AG20443 (cell line): ENCODE measurements at regions not wholly inside any gene's neighbourhood (a gene's known extent, or its start where the extent isn't known, plus 50 kb on each side); places are given as distances from the start of the nearest gene placed in this dataset.
"Not testable (repeated sequence)": the region's sequence is repeated elsewhere in the genome, so short reads cannot be mapped to it uniquely, and the experiment has no call there.

Experiments
- DNase-seq: peaks from one replicate; pipeline ENCODE4 v3.0.0; 2012; ENCODE audit warnings: low spot score, mixed read lengths

DNA sequence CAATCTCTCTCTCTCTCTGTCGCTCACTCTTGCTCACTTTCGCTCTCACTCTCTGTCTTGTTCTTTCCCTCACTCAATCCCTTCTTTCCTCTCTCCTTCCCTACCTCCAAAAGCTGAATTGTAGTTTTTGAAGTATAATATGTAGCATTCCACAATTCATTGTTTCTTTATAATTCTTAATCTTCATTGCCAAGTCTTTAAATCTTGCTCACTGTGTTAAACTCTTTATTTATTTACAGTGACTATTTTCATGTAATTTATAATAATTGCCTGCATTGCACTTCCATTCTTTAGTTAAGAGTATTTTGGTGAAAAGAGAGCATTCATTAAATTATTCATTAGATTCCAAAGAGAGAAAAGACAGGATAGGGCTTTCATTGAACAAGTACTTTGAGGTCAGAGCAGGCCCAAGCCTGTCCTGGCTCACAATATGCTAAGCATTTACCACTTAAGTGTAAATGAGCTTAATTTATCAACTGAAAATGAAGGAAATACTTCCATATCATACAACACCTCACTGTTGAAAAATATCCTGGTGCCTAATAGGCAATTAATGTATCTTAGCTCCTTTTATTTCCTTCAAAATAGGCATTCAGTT lies 257.4 kb upstream of the SLITRK1 start:
- DNase-seq = no peak

DNA sequence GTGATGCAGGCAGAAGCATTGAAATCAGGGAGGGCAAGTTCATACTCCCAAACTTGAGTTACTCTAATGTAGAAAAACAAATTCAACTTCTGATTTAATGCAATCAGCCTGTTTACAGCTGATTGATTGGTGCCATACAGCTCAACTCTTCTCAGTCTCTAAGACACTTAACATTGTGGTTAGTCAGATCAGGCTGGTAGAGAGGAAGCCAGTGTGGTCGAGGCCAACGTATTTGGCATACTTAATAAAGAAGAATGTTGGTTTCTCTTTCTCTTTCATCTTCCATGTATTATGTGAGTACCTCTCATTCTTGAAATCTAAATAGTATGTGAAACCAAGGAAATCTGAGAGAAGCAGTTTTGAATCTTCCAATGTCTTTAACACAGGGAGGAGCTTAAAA lies 255.0 kb upstream of the SLITRK1 start:
- DNase-seq = no peak

DNA sequence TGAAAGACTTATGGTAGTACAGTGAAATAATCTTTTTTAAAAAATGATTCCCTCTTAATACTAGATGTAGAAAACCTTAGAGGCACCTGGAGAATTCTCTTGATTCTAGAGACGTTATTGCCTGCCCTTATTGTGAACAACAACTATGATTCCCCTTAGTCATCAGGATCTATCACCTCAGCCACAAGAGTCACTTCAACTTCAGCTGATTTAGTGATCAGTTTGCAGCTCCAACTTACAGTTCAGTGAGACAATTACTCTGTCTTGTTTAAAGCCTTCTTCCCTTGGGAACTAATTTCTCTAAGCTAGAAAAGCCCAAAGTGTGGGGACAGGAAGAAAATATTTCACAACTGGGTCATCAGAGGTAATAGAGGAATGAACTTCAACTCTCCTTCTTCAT lies 254.3 kb upstream of the SLITRK1 start:
- no peak for DNase-seq

DNA sequence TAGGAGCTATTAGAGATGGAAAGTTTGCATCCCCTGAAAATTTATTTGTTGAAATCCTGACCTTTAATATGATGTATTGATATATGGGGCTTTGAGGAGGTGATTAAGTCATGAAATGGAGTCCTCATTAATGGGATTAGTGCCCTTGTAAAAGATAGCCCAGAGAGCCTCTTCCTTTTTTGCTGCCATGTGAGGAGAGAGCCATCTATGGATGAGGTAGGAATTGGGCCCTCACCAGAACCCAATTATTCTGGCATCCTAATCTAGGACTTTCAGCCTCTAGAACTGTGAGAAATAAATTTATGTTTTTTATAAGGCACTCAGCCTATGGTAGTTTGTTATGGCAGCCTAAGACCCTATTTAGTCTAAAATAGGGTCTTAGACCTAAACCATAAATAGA lies 250.2 kb upstream of the SLITRK1 start:
- DNase-seq = no peak

DNA sequence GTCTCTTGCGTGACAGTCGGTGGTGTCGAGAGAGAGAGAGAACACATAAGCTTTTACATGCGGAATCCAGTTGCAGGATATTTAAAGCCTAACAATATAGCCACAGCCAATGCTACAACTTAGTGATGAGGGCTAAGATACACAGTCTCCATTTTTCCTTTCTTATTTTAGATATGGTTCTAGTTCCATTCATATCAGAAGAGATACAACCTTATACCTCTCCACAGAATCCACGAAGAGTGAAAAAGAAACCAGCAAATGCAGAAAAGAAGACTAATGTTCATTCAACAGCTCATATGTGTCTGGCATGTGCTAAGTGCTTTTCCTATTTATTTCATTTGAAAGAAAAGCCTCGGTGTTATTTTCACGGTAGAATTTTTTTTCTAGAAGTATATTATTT lies 249.0 kb upstream of the SLITRK1 start:
- no peak for DNase-seq

DNA sequence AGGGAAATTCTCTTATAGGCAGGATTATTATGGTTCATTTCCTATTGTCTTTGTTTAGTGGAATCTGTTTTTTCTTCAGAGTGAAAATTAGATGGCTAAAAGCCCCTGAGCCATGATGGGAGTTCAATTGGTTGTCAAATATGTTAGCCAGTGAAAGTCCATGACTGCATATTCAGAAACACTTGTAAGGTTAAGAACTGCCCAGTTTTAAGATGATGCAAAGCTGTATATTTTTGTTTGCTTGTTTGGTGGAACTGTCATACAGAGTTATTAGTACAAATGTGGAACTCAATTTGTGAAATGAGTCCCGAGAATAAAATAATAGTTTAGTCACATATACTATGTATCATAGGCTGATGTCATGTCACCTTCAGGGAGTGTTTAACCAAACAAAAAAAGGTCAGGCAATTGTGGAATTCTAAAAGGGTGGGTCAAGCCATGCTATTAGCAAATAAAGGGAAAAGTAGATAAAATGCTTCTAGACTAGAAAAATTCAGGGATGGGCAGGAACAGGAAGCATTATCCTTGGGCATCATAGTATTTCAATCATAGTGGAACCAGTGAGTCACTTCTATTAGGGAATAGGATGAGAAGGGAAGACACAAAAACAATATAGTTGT lies 248.3 kb upstream of the SLITRK1 start:
- DNase-seq = no peak

DNA sequence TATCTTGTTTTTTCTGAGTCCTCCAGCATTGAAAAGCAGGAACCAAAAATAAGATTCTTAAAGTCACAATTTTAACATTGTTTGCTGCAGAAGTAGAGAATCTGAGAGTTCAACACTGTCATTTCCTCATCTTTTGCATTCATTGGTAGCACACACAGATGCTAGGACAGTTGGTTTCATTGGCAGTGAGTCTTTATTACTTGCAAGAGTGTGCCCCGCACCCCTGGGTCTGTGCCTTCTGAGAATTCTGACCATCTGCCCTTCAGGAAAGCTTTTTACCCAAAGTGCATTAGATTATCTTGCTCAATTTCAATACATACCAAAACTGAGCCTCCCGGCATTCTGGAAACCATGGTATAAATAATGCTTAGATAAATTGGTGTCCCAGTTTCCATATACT lies 247.7 kb upstream of the SLITRK1 start:
- DNase-seq = no peak

DNA sequence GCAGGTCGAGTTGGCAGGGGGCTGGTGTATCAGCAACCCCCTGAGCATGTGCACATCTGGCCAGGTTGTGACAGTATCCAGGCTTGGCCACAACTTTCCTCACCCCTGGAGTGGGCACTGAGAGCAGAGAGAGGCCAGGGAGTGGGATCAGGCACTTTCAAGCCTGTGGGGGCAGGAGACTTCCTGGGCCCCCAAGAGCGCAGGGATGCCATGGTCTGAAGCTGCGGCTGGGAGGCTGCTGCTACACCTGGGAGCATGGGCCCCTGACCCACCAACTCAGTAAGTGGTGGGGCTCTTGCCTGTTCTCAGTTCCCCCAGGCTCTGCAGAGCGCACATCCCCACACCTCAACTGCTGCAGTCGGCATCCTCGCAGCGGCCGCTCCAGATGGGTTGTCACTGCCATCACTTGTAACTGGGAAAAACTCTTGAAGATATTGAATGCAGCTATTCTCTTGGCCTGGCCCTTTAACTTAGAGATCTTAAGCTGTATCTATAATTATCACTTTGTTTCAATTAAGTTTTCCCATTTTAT lies 245.4 kb upstream of the SLITRK1 start:
- no peak for DNase-seq

DNA sequence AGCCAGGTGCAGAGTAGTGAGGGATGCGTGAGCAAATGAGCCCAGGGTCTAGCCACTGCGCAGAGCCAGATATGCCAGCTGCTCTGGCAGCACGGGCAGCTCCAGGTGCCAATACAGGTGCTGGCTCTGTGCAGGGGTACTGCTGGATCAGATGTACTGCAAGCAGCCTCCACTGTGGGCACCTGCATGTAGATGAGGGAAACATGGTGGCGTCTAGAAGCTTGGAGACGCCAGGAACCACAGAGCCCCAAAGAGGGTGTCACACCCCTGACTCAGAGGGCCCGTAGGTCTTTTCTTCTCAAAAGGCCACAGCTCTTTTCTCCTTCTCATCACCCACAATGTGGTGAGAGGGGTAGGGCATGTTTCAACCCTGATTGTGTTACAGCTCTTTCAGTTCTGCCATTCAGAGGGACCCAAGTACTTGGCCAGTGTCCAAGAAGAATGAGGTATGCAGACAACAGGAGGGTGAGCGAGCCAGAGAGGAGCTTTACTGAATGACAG lies 244.4 kb upstream of the SLITRK1 start:
- DNase-seq = no peak

DNA sequence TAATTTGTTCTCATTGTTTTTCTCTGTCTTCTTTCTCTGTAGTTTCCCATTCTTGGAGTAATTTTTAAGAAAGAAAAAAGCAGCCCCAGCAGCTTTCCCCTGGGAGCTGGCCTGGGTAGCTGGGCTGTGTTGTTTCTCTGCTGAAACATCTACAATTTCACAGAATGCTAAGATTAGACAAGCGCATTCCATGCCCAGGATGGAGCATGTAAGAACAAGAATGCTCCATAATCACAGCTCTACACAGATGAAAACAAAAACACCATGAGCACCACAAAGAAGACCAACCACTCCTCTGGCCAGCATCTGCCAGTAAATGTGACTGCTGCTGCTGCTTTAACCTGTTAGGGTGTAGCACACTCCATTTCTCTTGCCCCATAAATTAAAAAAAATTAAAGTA lies 239.2 kb upstream of the SLITRK1 start:
- no peak for DNase-seq

DNA sequence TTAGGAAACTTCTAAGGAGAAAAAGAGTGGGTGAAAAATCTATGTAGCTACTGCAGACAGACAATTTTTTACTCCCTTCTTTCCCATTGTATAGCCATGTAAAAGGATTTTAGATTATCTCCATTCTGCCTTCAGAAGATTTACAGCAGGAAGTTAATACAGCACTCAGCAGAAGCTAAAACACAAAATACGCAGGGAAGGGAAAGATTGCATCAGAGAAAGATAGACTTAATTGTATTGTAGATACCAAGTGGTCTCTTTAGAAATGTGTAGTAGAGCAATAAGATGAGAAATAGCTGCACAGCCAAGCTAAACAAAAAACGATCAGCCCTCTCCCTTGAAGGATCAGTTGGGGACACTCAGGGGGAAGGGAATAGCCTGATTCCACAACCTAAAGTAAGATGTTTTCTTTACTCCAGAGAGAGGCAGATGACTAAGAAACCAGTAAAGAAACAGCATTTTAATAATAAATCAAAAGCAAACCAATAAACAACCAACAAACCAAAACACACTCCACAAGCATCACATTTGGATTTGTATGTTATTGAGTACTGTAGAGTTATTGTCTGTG lies 236.7 kb upstream of the SLITRK1 start:
- DNase-seq = no peak

DNA sequence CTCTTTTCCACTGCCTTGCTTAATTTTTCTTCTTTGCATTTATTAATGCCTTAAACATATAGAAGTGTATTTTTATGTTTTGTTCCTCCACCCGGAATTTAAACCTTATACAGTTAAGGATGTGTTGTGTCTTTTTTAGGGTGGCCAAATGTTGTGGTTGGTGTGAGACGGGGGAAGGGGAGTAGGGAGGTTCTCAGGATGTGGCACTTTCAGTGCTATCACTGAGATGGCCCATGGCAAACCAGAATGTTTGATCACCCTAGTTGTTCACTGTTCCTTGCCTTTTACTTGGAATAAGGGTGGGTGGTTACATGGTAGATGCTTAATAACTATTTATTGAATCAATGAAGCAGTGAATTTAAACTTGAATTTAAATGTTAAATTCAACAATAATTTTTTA lies 216.0 kb upstream of the SLITRK1 start:
- DNase-seq = no peak

DNA sequence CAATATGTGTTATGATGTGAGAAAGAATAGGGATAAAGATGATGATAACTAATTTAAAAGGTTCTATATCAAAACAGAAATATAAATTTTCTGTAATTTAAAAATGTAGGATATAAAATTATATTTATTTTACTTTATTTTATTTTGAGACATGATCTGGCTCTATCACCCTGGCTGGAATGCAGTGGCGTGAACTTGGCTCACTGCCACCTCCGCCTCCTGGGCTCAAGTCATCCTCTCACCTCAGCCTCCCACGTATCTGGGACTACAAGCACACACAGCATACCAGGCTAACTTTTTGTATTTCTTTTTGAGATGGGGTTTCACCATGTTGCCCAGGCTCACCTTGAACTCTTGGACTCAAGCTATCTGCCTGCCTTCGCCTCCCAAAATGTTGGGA lies 214.9 kb upstream of the SLITRK1 start:
- no peak for DNase-seq

DNA sequence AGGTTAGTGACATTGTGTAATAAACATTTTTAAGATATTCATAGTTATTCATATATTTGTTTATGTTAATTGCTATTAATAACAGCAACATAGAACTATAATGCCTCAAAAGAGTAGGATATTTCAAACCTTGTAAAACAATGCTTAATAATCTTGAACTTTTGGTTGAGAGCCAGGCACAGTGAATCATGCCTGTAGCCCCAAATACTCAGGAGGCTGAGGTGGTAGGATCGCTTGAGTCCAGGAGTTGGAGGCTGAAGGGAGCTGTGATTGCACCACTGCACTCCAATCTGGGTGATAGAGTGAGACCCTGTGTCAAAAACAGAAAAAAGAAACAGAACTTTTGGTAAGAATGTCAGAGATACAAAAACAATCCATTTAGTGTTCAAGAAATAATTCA lies 213.9 kb upstream of the SLITRK1 start:
- DNase-seq = no peak

DNA sequence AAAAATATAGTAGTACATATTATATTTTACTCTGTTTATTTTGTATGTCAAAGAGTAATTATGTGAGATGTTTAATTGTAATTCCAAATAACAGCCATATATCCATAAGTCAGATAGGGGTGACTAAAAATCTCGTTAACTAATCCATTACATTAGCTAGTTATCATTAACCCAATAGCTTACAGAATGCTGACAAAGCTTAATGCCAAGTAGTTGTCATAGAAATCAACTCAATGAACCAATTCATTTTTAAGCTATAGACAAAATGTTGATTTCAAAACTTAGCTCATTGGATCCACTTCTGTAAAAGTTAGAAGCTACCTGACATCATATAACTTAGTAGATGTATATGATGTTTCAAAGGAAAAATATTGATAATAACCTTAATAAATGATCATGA lies 206.7 kb upstream of the SLITRK1 start:
- DNase-seq = no peak

DNA sequence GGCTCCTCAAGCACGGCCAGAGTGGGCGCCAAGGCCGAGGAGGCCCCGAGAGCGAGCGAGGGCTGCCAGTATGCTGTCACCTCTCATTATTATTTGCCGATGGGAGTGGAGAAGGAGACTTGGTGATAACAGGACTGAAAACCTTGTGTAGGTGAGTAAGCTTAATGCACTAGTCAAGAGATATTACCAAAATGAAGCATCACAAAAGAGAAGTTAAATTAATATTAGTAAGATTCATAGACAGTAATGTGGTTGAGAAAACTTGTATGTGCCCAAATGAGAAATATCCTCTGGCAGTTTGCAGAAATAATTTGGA lies 204.5 kb upstream of the SLITRK1 start:
- no peak for DNase-seq

DNA sequence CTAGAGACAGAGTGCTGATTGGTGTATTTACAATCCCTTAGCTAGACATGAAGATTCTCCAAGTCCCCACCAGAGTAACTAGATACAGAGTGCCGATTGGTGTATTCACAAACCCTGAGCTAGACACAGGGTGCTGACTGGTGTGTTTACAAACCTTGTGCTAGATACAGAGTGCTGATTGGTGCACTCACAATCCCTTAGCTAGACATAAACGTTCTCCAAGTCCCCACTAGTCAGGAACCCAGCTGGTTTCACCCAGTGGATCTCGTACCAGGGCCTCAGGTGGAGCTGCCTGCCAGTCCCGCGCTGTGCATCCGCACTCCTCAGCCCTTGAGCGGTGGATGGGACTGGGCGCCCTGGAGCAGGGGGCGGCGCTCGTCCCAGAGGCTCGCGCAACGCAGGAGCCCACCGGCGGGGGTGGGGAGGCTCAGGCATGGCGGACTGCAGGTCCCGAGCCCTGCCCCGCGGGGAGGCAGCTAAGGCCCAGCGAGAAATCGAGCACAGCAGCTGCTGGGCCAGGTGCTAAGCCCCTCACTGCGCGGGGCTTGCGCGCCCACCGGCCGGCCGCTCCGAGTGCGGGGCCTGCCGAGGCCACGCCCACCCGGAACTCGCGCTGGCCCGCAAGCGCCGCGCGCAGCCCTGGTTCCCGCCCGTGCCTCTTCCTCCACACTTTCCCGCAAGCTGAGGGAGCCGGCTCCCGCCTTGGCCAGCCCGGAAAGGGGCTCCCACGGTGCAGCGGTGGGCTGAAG lies 204.0 kb upstream of the SLITRK1 start:
- DNase-seq = not testable (repeated sequence)

DNA sequence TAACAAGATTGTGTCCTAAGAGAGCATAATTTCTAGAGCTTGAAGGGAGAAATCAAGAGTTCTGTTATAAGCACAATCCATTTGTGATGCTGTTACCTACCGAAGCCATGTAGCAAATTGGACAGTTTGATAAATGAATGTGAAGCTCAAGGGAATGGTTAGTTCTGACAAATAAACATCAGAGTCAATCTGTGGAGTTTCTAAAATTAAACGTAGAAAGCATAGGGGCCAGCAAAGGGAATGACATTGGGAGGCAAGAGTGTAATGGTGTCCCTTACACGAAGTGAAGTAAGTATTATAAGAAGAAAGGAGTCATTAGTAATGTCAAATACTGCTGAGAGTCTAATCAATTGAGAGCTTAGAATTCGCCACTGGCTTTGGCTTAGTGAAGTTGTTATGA lies 200.2 kb upstream of the SLITRK1 start:
- DNase-seq = no peak

DNA sequence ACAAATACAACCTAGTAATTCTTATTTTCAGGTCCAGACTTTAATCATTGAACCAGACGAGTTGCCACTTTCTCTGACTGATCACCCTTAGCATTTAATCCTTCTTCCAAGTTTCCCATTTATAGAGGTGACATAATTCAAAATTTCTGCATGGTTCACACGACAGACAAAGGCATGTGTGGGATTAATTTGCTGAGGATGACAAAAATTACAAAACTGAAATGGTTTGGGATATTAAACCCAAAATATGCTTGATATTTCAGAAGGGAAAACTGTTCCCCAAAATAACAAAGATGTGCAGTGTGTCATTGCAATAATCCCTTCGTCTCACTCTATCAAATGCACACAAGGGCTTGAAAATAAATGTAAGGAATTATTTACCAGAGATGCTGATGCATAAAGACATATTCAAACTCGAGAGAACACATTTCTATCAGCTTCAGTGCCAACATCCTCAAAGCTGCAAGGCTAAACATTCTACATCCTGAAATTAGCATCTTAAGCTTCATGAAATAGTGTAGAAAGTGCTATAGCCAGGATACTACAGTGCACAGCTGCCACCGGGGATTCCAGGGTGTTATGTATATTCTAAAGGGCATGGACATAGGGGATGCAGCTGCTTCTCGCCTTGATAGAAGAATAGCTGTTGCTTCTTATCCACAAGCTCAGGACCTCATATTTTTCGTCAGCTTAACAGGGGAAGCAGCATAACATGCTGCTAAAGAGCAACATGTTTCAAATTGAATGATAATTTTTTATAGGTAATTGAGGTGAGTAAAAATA lies 198.7 kb upstream of the SLITRK1 start:
- no peak for DNase-seq

DNA sequence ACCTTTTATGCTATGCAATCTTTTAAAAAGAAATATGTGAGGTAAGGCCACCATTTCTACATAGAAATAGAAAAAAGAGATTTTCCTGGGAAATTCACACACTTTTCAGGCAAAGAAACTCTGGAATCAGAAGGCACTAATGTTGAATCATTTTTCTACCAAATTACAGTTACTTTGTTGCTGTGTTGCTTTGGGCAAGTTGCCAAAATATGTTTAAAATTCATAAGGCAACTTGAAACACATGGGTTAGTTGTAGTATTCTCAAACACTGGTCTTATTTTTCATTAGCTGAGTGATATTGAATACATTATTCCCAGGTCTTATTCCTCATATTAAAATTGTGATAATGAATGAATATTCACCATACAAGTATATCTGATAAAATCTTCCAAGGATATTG lies 195.0 kb upstream of the SLITRK1 start:
- DNase-seq = no peak

DNA sequence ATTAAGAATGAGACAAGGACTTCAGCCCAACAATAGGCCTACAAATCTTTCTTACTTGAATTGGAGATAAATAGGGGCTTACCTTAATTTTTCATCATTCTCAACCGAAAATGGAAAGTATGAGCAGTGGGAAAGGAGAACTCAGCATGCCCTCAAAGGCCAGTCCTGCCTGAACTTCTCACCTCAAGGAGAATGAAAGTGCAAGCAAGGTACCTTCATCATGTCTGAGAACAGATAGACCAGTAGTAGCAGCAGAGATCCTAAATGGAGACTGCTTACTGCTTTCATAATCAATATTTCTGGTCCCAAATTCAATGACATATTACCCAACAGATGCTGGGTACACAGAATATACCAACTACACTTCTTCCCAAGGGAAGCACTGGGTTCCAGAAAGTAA lies 194.0 kb upstream of the SLITRK1 start:
- no peak for DNase-seq

DNA sequence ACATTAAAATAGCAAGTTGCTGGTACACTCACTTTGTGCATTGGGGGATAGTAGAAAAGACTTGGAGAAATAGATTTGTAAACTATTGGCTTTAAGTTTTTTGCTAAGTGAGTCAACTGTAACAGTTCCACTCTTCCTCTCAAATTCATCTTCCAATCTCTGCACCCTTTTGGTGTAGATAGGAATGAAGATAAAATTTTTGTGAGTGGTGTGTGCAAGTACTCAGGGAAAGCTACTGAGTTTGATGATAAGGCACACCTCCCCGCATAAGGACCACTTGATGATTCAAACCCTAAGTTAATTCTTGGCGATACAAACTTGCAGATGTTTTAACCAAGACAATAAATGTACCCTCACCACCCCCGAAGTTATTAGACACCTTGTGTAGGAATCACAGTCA lies 168.3 kb upstream of the SLITRK1 start:
- no peak for DNase-seq
